GM18505 (cell line): ENCODE measurements at regions not wholly inside any gene's neighbourhood (a gene's known extent, or its start where the extent isn't known, plus 50 kb on each side); places are given as distances from the start of the nearest gene placed in this dataset.

Experiments
- ATAC-seq: cut with Tn5 transposase; IDR thresholded peaks from one replicate; pipeline ENCODE4 v1.9.1; 2021; ENCODE audit not compliant: unreplicated experiment
- POLR2A ChIP-seq: IDR thresholded peaks from 4 replicates; pipeline ENCODE4 v1.6.1; 2011; ENCODE audit warnings: borderline replicate concordance; ENCODE audit not compliant: insufficient read depth, insufficient read length; ENCODE audit errors: extremely low read depth

DNA sequence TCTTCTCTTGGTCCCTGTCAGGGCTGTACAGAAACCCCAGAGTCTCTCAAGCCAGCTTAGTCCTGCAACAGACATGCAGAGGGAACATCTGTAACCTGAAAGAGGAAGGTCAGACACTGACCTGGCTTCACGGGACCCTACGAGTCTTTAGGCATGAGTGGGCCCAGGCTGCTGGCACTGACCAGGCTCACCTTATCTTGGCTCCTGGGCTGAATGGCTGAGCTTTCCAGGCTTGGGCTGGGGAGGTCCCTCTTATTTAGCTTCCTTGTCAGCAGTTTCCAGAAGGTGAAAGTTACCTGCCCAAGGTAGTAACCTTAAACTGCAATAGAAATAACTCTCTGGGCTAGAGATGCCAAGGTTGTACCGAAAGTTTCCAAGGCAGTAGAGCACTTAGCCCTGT lies 58.4 kb upstream of the FUT8 start:
- no peak for TF ChIP-seq POLR2A
- no peak for ATAC-seq

DNA sequence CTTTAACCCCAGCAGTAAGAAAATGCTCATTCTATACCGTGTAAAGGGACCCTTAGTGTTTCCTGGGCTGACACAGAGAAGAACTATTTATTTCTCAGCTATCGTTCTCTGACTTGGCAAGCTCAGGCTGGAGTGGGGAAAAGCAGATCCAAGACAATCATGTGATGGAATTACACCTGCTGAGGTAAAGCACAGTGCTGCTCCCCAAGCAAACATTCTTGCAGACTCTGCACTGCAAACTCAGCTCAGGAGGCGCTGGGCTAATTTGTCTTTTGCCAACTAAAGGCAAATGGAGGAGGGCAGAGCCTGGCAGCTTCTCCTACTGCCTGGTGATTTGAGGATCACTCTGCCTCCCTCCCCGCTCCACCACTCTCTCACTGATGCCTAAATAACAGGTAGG lies 57.8 kb upstream of the FUT8 start:
- TF ChIP-seq POLR2A, result no peak
- no peak for ATAC-seq

DNA sequence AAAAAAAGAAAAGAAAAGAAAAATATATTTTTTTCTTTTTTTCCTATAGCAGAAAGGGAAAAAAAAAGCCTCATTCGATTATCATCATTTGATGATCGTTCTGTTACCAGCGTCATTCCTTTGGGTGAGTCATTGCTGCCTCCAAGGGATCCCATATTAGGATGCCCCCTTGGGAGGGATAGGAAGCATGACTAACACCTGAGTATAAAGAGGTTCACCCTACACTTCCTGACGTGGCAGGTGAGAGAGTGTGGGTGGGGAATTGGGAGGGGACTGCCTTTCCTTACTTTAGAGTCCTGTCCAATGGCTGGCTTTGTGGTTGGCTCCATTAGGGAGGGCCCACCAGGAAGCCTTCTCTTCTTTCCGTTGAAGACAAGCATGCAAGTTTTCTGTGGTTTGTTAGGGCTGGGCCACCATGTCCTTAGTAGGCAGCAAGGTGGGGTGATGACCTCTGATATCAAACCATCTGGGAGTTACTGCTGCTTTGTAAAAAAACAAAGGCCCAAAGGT lies 56.1 kb upstream of the FUT8 start:
- no peak for TF ChIP-seq POLR2A
- no peak for ATAC-seq

DNA sequence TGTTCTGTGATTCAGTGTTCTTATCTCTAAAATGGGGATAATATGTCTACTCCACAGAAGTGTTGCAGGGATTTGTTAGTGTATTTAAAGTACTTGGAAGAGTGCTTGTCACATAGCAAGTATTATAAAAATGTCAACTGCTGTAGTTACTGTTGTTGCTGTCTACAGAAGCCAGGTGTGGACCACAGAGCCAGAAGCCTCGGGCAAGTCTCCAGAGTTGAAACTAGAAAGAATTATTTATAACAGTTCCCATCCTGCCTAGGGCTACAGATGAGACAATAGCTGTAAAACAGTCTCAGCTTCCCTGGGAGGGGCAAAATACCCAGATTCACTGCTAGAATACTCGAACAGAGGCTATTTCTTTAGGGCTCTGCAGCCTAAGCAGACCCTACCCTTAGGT lies 55.4 kb upstream of the FUT8 start:
- TF ChIP-seq POLR2A, result no peak
- ATAC-seq, result no peak

DNA sequence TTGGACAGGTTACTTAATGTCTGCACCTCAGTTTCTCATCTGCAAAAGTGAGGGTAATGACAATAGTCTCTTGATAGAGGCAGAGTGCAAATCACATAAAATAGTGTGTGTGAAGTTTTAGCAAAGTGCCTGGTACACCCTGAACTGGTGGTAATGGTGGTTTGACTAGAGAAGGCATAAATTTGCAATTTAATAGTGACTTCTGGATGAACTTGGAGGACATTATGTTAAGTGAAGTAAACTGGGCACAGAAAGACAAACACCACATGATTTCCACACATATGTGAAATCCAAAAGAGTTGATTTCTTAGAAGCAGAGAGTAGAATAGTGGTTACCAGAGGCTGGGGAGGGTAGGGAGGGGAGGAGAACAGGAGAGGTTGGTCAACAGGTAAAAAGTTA lies 54.8 kb upstream of the FUT8 start:
- no peak for ATAC-seq
- no peak for TF ChIP-seq POLR2A

DNA sequence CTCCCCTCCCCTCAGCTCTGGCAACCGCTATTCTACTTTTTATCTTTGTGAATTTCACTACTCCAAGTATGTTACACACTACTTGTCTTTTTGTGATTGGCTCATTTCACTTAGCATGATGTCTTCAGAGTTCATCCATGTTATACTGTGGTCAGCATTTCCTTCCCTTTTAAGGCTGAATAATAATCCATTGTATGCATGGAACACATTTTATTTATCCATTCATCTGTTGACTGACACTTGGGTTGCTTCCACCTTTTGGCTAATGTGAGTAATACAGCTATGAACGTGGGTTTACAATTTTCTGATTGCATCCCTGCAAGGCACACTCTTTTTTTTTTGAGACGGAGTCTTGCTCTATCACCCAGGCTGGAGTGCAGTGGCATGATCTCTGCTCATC lies 53.0 kb upstream of the FUT8 start:
- no peak for TF ChIP-seq POLR2A
- ATAC-seq, result no peak

DNA sequence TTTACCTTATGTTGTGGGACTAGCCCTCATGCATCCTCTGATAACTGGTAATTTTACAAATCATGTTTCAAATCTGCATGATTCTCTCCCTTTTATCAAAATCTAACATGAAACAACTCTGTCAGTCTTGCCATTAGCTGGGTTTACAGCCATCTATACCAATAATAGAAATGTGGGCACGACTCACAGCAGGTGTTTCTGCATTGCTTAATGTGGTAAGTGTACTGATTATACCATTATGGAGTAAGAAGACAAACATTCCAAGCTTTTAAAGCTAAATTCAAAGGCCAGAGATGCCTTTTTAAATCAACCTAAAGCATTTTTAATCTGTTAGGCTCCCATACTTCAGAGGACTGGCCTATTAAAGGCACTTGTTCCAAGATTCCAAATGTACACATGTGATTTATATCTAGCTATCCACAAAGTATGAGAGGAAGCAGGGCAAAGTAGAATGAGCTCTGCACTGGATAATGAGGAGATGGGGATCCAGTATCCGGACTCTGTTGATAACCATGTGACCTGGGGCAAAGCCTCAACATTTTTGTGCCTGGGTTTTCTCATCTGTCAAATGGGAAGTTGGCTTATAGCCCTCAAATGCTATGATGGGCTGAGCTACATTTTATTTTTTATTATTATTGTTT lies 52.3 kb upstream of the FUT8 start:
- ATAC-seq, result no peak

DNA sequence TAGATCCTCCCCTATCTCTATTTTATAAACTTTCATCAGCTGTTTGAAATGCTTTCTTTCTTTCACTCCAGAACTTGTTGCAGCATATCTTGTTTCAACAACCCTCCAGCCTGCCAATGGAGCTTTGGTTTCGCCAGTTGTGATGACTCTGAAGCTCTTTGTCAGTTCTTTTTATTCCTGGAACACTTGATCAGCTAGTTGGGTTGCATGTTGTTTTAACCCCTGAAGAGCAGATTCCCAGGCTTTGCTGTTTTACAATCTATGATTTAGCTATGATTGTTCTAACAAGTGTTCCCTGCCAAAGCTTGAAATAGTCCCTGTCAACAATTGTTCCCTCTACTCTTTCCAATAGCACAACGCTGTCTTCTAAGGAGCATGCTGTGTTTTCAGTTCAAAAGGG lies 50.6 kb upstream of the FUT8 start:
- ATAC-seq, result no peak
- no peak for TF ChIP-seq POLR2A

More for the DNA sequence above, 52.3 kb upstream of the FUT8 start:
- TF ChIP-seq POLR2A, result no peak
